Right lung (tissue), 2 donors: ENCODE measurements at regions not wholly inside any gene's neighbourhood (a gene's known extent, or its start where the extent isn't known, plus 50 kb on each side); places are given as distances from the start of the nearest gene placed in this dataset.
"Not testable (repeated sequence)": the region's sequence is repeated elsewhere in the genome, so short reads cannot be mapped to it uniquely, and the experiment has no call there.

Experiments used
- DNase-seq, 2 donors: peaks; one replicate each; pipeline ENCODE4 v3.0.0-alpha.2; 2013

DNA sequence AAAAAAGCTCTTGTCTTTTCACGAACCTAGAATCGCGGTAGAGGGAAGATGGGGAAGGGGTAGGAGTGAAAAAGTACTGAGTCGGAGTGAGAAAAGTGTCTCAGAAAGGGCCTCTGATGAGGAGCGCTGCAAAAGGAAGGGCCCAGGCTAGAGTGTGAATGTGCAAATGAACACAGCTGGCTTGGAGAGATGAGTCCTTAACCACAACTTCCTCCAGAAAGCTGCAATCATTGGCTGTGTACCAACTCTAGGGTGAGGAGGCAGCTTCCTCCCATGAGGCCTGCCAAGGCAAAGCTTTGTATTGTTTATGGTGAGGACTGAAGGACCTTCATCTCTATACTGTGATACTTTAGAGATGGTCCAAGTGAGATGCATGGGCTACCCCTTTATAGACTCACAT is 566.9 kb upstream of the ANO5 start:
- no peak for DNase-seq

DNA sequence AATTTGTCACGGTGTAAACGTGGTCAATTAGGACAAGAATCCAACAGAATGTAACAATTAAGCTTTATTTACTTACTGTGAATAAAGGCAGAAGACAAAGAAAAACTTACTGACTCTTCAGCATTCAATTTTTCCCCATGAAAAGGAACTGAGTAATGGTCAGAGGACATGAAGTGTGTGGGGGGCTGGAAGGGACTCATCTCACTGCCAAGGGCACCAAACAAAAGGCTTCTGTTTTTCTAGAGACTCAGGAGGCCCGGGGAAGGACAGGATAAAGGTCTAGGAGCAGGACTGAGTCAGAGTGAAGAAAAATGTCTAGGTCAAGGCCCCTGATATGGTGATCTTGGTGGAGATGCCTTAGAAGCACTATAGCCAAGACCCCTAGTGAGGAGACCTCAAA is 564.2 kb upstream of the ANO5 start:
- no peak for DNase-seq

DNA sequence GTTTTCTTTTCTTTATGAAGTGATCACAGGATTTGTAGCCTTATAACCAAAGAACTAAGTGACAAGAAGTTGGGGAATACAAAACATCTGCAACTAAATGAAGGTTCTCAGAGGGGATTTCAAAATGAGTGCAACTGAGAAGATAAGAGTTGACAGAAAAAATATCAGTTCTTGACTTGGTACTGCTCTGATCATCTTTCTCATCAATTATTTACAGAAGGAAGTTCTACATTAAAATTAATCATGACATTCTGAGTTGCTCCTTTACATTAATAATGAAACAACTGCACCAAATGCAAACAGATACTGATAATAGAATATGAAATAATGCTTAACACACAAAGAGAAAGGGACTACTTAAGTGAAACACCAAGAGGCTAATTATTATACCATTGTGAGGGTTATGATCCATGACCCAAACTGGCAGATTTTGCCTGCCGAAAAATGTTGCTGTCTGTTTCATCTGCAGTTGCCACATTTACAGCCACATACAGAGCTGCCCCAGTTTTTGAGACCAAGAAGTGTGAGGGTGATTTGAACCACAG is 561.9 kb upstream of the ANO5 start:
- DNase-seq: no peak

GRCh38 chr11:21631991-21632390 is 560.9 kb upstream of the ANO5 start:
- DNase-seq: no peak

DNA sequence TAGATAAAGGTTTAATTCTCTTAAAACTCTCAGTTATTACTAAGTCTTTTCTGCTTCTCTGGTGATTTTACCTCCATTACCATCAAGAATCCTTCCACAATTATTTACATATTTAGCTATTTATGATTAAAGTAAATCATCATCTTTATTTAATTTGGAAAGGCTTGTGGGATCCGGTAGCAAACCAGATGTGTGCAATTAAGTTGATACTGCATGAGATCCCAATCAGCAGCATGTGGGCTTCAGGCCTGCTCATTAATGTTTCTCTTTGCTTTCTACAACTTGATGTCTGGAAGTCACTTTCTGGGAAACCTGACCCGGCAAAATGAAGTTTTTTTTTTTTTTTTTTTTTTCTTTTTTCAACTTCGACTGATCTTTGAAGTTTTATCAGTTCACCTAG is 558.4 kb upstream of the ANO5 start:
- DNase-seq: no peak

- DNase-seq: no peak
Measured at GRCh38 chr11:21634956-21635355, 557.9 kb upstream of the ANO5 start.

GRCh38 chr11:21635394-21636145 is 557.3 kb upstream of the ANO5 start:
- DNase-seq: no peak

- DNase-seq: no peak
Measured at GRCh38 chr11:21636561-21636960, 556.3 kb upstream of the ANO5 start.

DNA sequence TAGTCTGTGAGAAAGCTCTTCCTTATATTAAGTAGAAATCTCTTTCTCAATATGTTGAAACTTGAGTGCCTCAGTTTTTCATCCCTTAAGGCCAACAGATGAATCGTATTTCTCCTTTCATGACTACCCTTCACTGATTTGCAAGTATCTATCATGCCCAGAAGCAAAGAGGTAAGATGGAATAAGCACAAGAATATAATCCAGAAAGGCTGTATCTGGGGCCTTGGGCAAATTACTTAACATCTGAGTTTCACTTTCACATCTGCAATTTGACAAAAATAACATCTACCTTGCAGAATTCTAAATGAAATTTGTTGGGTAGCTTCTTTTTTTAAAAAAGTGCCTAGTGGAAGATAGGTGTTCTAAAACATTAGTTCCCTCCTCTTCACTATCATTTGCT is 552.4 kb upstream of the ANO5 start:
- DNase-seq: no peak

DNA sequence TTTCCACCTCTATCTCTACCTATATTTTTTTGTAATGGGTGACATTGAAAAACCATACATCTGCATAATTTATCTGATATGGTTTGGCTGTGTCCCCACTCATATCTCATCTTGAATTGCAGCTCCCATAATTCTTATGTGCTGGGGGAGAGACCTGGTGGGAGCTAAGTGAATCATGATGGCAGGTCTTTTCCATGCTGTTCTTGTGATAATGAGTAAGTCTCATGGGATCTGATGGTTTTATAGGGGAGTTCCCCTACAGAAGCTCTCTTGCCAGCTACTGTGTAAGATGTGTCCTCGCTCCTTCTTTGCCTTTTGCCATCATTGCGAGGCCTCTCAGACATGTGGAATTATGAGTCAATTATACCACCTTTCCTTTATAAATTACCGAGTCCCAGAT is 551.0 kb upstream of the ANO5 start:
- no peak for DNase-seq

- no peak for DNase-seq
Measured at GRCh38 chr11:21646351-21646750, 546.5 kb upstream of the ANO5 start.

DNA sequence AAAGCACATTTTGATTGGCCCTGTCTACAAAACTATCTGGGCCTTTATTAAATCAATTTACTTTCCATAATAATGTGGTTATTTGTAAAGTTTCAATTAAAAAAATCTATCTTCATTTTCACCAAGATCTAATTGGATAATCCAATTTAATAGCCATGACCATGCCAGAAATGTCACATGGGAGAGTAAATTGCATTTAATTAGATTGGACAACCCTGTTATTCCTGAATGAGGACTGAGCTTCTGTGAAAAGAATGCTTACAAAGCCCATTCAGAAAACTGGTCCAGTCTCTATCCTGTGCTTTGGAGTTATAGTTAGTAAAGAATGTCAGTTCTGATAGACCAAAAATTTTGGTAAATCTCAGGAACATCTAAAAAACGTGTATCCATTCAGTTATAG is 541.9 kb upstream of the ANO5 start:
- DNase-seq: no peak

DNA sequence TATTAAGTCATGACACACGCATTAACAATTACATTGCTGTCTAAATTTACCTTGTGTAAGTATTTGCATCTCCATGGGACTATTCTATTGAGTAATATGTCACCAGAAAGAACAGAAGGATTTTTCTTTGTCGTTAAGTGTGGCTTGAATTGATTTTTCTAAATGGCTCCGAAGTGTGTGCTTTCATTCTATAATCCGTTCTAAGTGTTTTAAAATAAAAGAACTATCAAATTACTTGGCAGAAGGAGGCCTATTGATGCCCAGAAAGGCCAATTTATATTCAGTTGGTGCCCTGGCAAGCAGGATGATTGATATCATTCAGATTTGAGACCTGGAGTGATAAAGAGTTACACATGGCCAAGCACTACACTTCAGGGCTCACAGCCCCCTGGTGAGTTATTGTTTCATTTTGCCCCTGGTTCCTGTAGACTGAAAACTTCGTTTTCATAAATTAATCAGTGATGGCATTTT is 538.9 kb upstream of the ANO5 start:
- DNase-seq: no peak

DNA sequence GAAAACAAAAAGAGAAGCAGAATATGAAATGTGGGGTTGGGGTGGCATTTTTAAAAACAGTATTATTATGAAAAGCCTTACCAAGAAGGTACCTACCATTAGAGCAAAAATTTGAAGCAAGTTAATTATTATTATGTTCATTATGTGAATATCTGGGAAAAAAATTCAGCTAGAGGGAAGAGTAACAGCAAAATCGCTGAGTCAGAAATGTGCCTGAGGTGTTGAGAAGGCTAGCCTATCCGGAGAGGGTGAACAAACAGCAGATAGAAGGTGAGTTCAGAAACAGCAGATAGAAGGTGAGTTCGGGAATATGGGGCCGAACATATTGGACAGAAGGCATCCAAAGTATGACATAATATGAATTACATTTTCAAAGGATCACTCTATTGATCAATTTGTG is 536.8 kb upstream of the ANO5 start:
- DNase-seq: no peak

DNA sequence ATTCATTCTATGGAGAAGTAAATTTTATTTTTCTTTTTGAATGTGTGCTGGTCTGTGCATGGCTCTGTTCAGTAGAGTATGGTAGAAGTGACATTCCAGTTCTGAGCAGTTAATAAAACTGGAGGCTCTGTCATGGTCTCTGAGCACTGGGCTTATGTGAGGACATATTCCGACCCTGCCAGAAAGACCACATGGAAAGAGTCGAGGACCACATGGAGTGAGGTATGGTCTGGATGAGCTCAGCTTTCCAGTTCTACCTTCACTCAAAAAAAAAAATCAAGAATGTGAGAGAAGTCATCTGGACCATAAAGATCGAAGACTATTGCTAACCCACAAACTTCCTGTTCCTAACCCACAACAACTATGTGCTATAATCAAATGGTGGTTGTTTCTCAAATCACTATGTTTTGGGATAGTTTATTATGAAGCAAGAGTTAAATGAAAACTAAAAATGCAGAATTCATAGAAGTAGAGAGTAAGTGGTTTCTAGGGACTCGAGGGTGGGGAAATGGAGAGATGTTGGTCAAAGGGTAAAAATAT is 534.2 kb upstream of the ANO5 start:
- DNase-seq: no peak

DNA sequence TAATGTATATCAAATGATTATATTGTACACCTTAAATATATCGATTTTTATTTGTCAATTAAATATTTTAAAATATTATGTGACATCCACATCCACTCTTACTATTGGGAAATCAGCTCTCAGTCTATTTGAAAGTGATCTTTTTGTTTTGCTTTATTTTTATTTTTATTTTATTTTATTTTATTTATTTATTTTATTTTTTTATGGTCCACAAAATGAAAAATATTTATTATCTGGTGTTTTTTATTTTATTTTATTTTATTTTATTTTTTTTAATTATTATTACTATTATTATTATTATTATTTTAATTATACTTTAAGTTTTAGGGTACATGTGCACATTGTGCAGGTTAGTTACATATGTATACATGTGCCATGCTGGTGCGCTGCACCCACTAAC is 533.5 kb upstream of the ANO5 start:
- DNase-seq: not testable (repeated sequence)

- DNase-seq: no peak
Measured at GRCh38 chr11:21659961-21660360, 532.9 kb upstream of the ANO5 start.

GRCh38 chr11:21675049-21675616 is 517.8 kb upstream of the ANO5 start:
- DNase-seq: no peak

GRCh38 chr11:21687643-21688042 is 505.2 kb upstream of the ANO5 start:
- DNase-seq: no peak

DNA sequence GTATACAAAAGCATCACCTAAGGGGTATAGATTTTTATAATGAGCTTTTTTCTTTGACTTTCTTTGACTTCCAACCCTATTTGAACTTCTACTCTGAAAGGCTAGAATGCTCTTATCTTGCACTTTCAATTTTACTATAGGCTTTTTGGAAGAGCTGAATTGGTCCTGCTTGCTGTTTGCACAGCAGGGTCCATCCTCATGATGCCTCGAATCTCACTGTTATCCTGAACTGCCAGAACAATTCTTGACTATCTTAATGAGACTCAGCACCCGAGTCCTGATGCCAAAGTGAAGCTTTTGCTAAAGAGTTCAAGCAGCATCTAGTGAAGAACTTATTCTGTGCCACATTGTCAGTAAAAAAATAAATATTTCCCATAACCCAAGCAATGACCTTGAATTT is 488.3 kb upstream of the ANO5 start:
- DNase-seq: no peak

DNA sequence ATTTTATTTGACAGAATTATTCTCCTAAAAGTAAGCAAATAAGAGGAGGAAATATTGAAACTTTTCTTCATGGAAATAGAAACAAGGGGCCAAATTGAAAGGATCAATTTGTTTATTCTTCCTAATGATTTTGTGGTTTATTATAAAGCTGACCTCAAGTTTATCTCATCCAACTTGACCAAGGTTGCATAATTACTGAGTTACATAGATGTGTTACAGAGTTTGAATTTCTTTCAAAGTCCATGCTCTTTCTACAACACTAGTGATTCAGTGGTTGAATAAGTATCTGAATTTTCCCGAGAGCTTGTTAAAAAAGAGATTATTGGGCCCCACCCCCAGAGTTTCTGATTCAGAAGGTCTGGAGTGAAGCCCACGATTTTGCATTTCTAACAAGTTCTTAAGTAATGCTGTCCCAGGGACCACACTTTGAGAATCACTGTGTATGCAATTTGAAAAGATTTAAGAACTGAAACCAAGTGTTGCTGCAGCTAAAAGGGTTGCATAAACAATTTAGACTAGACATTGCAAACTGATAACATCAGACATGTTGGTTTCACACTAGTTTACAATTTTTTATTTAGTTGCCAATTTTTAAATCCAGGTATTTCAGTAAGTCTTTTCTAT is 485.7 kb upstream of the ANO5 start:
- DNase-seq: no peak

GRCh38 chr11:21710809-21711208 is 482.1 kb upstream of the ANO5 start:
- no peak for DNase-seq

DNA sequence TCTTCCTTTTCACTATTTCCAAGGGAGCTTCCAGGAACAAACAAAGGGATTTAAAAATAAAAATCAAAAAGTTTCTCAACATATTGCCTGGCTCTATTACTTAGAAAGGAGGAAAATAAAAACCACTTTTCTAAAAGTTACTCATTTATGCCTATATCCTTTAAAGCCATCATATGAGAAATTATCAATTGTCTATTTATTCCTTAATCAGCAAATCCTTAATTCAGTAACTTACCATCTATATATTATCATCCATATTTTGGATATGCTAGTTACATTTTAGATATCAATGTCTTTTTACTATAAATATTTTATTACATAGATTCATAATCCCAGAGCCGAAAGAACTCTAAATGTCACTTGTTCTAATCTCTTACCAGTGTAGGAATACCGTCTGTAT is 481.5 kb upstream of the ANO5 start:
- no peak for DNase-seq
